Prostate gland (tissue), 2 donors: ENCODE measurements at regions not wholly inside any gene's neighbourhood (a gene's known extent, or its start where the extent isn't known, plus 50 kb on each side); places are given as distances from the start of the nearest gene placed in this dataset.

Experiments used
- POLR2A ChIP-seq: fragments of 450-650 bp; IDR thresholded peaks from one replicate; pipeline ENCODE4 v1.6.1; 2016; ENCODE audit warnings: antibody characterized with exemption, mild to moderate bottlenecking
- POLR2AphosphoS5 ChIP-seq: sonication (generic); formaldehyde crosslinking; IDR thresholded peaks from one replicate; pipeline ENCODE4 v1.6.1; 2017; ENCODE audit warnings: antibody characterized with exemption
- TF ChIP-seq, protein P1 (sequence below), 4 experiments: fragments of 200-600 bp in 2 of 4; fragments of 450-650 bp in 2 of 4; sonication (generic) in 2 of 4; IDR thresholded peaks; 1 replicate in 3 of 4; 2 replicates in 1 of 4; pipeline ENCODE4 v1.5.1; 2016 to 2019; ENCODE audit warnings: antibody characterized with exemption in 4 of 4, mild to moderate bottlenecking in 2 of 4, moderate library complexity in 2 of 4

DNA sequence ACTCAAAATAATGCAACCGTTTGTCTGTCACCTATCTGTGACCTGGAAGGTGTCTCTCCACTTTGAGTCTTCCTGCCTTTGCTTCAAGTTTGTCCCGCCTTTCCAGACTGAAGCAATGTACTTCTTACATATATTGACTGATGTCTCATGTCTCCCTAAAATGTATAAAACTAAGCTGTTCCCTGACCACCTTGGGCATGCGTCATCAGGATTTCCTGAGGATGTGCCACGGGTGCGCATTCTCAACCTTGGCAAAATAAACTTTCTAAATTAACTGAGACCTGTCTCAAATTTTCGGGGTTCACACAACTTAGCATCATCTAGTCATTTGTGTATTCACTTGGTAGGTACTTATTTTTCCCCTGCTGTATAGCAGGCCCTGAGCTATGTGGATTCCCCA is 65.3 kb upstream of the JCAD start:
- TF ChIP-seq, protein P1, sequence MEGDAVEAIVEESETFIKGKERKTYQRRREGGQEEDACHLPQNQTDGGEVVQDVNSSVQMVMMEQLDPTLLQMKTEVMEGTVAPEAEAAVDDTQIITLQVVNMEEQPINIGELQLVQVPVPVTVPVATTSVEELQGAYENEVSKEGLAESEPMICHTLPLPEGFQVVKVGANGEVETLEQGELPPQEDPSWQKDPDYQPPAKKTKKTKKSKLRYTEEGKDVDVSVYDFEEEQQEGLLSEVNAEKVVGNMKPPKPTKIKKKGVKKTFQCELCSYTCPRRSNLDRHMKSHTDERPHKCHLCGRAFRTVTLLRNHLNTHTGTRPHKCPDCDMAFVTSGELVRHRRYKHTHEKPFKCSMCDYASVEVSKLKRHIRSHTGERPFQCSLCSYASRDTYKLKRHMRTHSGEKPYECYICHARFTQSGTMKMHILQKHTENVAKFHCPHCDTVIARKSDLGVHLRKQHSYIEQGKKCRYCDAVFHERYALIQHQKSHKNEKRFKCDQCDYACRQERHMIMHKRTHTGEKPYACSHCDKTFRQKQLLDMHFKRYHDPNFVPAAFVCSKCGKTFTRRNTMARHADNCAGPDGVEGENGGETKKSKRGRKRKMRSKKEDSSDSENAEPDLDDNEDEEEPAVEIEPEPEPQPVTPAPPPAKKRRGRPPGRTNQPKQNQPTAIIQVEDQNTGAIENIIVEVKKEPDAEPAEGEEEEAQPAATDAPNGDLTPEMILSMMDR (IDR thresholded peaks at IDR 0.05): no peak
- no peak for TF ChIP-seq POLR2A
- no peak for TF ChIP-seq POLR2AphosphoS5
